NCI-H510A (cell line): ENCODE measurements at regions not wholly inside any gene's neighbourhood (a gene's known extent, or its start where the extent isn't known, plus 50 kb on each side); places are given as distances from the start of the nearest gene placed in this dataset.
A peak's percentile ranks its signal among the peaks of the same experiment; 100 is the strongest.

Experiments
- DNase-seq: peaks from one replicate; lab custom pipeline; 2025; lab: John Stamatoyannopoulos, UW

- DNase-seq, result no peak
These were observed 184.5 kb upstream of the CRY1 start for GRCh38 chr12:107277855-107278254.

DNA sequence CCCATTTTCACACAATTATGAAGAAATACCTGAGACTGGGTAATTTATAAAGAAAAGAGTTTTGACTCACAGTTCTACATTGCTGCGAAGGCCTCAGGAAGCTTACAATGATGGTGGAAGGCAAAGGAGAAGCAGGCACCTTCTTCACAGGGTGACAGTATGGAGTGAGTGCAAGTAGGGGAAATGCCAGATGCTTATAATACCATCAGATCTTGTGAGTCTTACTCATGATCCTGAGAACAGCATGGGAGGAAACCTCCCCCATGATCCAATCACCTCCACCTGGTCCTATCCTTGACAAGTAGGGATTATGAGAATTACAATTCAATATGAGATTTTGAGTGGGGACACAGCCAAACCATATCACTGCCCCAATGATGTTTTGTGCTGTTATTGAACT, 189.3 kb upstream of the CRY1 start:
- no peak for DNase-seq

GRCh38 chr12:107283652-107284051, 190.3 kb upstream of the CRY1 start:
- no peak for DNase-seq

- no peak for DNase-seq
These were observed 191.3 kb upstream of the CRY1 start for GRCh38 chr12:107284692-107285091.

DNA sequence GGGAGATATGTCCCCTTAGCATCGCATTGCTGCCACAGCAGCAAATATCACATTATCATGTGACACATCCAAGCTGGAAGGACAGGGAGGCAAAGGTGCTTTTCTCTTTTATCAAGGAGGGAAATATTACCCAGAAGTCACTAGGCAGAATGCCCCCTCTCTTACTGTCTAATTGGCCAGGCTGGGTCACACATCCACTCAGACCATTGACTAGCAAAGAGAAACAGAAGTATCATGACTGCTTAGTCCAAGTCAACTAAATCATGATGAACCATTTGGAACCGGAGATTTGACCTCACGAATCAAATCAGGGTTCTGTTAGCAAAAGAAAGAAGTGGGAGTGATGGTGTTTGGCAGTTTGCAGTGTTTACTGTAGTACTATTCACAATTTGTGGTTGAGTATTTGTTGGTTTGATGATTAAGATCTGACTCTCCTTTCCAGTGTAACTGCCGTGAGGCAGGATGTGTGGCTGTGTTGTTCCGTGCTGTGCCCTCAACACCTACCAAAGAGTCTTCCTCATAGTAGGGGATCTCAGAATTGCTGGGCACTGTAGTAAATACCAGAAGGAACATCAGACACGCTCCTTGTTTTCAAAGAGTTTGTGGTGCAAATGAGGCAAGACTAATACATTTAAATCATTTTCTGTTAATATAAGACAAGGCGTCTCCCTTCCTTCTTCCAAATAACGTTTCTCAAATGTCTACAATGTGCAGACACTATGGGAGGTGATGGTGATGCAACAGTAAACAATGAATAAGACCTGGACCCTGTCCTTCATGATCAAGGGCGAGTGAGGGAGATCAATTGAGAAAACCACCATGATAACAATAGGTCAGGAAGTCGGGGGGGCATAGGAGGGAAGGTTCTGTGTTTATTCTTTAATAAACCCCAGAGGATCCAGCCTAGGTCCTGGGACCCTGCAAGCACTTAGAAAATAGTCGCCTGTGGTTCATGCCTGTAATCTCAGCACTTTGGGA, 194.4 kb upstream of the CRY1 start:
- DNase-seq, result no peak

- DNase-seq, result no peak
These were observed 195.2 kb upstream of the CRY1 start for GRCh38 chr12:107288414-107289127.

- no peak for DNase-seq
These were observed 197.7 kb upstream of the CRY1 start for GRCh38 chr12:107291018-107291417.

DNA sequence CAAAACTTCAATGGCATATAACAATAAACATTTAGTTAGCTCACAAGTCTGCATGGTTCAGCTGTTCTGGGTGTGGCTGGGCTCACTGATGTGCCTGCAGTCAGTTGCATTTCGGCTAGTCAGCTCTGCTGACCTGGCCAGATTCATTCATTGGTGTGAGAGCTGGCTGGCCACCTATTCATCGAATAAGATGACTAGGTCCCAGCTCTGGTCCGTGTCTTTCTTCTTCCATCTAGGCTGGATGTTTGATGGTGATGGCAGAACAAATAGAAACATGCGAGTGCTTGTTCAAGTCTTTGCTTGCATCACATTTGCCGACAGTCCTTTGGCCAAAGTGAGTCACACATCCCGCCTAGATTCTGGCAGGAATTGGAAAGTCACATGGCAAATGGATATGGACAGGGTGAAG, 203.3 kb upstream of the CRY1 start:
- no peak for DNase-seq

- no peak for DNase-seq
These were observed 209.4 kb upstream of the CRY1 start for GRCh38 chr12:107302649-107303341.

- no peak for DNase-seq
These were observed 211.5 kb upstream of the CRY1 start for GRCh38 chr12:107304588-107305532.

DNA sequence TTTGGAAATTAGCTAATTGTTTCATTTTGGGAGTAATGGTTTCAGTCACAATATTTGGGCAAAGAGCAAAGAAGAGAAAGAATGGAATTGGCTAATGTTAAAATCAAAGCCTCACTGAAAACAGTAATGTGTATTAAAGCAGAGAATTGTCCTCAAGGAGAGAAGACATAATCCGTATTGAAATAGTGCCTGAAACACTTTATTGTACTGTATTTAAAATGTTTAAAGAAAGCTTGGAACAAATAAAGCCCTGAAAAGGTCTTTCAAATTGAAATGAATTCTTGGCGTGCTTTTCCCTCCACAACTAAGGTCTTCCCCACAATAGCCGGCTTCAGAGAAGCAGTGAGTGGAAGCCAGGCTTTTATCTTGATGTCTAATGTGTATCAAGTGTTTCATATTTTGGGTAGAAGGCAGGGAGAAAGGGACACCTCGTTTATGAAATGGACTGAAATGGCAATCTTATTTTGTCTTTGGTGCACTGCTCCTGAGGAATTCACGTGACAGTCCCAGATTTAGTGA, 212.9 kb upstream of the CRY1 start:
- no peak for DNase-seq

DNA sequence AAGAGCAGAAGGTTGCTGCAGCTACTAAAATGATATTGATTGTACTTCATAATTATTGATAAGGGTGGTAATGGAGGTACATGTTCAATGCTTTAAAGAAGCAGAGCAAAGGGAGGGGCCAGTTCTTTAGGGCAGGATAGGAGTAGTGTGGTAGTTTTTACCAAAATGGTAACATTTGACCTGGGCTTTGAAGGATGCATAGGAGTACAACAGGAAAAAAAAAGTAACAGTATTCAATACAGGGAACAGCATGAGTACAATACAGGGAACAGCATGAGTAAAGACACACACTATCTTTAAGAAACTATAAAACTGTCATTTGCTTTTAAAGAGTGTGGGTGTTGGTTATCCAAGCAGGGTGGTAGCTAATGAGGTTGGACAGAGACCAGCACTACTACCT, 215.0 kb upstream of the CRY1 start:
- no peak for DNase-seq

- DNase-seq, result no peak
These were observed 215.7 kb upstream of the CRY1 start for GRCh38 chr12:107309020-107309419.

- DNase-seq, result no peak
These were observed 217.3 kb upstream of the CRY1 start for GRCh38 chr12:107310621-107311020.

DNA sequence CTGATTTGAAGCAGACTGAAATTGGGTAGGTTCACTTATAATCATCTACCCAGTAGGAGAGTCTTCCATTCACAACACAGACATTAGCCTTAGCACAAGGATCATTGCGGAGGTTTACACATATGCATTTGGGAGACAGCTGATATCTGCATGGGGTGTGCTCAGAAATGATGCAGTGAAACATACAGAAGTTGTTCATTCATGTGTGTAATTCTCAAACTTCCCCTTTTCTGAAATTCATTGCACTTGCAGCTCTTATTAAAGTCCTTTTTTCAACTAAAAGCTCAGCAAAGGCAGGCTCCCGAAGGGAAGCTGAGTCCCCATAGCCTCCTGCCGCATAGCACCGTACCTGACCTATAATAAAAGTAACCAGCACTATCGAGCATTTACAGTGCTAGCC, 218.3 kb upstream of the CRY1 start:
- DNase-seq, result no peak

DNA sequence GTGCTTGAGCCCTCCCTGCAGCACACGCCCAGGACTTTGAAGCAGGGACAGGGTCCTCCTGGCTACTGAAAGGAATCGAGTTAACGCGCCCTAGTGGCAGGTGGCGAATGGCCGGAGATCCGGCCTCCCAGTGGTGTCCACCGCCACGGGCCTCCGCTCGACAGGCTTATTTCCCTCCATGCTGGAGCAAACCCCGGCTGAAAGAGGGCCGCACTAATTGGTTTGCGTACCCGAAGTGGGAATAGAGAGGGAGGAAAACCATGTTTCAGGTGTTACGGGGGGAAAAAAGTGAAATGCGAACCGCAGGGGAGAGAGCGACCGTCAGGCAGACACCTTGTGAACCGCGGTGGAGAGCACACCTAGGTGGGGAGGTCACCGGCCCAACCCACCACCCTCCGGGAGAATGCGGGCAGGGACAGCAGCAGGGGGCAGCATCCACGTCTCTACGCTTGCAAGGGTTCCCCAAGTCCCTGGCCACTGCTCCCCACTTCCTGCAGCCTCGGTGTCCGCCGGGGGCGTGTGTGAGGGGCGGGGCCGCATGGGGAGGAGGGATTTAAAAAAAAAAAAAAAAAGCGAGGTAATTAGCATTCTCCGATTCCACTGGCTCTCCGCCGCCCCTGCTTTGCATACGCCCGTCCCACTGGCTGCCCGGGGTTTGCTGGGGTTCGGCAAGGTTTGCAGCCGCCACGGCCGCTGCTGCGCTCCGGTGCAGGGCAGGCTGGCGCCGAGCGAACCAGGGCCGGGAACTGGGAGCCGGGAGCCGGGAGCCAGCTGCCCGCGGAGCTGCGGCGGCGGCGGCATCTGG, 224.6 kb upstream of the CRY1 start:
- DNase-seq, result peak; percentile 90

DNA sequence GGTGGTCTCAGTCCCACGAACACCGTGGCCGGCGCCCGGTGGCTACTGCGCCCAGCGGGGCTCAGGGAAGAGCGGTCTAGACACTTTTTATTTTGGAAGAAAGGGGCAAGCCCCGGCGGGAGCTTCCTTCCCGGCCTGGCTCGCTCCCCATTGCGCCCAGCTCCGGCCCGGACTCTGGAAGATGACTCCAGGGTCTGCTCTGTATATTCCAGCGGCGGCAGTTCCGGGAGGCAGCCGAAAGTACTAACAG, 225.1 kb upstream of the CRY1 start:
- no peak for DNase-seq

- DNase-seq, result peak; percentile 30
These were observed 225.6 kb upstream of the CRY1 start for GRCh38 chr12:107318806-107319532.

GRCh38 chr12:107319533-107320032, 226.2 kb upstream of the CRY1 start:
- DNase-seq, result no peak
